Hepatocyte (in vitro differentiated cells): ENCODE measurements at regions not wholly inside any gene's neighbourhood (a gene's known extent, or its start where the extent isn't known, plus 50 kb on each side); places are given as distances from the start of the nearest gene placed in this dataset.

Source experiments
- EZH2 ChIP-seq: fragments of 200-600 bp; sonication (generic); IDR thresholded peaks from 2 replicates; pipeline ENCODE4 v1.6.1; 2016; ENCODE audit warnings: antibody characterized with exemption, mild to moderate bottlenecking, borderline replicate concordance
- EZH2phosphoT487 ChIP-seq: fragments of 200-600 bp; sonication (generic); IDR thresholded peaks from one replicate; pipeline ENCODE4 v1.6.1; 2018; ENCODE audit warnings: antibody characterized with exemption, mild to moderate bottlenecking, low read depth, moderate library complexity; ENCODE audit not compliant: unreplicated experiment, severe bottlenecking
- TF ChIP-seq, protein P1 (sequence below): fragments of 200-600 bp; sonication (generic); IDR thresholded peaks from 2 replicates; pipeline ENCODE4 v1.5.1; 2016; ENCODE audit warnings: antibody characterized with exemption, mild to moderate bottlenecking; ENCODE audit not compliant: poor library complexity

DNA sequence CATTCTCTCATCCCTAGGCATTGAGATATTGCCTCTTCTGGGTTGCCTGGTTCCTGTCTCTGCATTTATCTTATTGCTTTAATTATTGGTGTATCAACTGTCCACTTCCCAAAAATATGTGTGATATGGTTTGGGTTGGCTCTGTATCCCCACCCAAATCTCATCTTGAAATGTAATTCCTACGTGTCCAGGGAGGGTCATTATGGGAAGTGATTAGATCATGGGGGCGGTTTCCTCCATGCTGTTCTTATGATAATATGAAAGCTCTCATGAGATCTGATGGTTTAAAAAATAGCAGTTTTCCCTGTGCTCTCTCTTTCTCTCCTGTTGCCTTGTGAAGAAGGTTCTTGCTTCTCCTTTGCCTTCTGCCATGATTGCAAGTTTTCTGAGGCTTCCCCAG is 308.3 kb upstream of the HS3ST1 start:
- TF ChIP-seq, protein P1, sequence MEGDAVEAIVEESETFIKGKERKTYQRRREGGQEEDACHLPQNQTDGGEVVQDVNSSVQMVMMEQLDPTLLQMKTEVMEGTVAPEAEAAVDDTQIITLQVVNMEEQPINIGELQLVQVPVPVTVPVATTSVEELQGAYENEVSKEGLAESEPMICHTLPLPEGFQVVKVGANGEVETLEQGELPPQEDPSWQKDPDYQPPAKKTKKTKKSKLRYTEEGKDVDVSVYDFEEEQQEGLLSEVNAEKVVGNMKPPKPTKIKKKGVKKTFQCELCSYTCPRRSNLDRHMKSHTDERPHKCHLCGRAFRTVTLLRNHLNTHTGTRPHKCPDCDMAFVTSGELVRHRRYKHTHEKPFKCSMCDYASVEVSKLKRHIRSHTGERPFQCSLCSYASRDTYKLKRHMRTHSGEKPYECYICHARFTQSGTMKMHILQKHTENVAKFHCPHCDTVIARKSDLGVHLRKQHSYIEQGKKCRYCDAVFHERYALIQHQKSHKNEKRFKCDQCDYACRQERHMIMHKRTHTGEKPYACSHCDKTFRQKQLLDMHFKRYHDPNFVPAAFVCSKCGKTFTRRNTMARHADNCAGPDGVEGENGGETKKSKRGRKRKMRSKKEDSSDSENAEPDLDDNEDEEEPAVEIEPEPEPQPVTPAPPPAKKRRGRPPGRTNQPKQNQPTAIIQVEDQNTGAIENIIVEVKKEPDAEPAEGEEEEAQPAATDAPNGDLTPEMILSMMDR, result no peak
- TF ChIP-seq EZH2phosphoT487 (no peak), EZH2 (no peak)
